KMS-11 (cell line): ENCODE measurements at regions not wholly inside any gene's neighbourhood (a gene's known extent, or its start where the extent isn't known, plus 50 kb on each side); places are given as distances from the start of the nearest gene placed in this dataset.

Experiments
- H2AFZ ChIP-seq: fragments of 200-600 bp; sonication (generic); 2 replicates; pipeline ENCODE4 v1.6.1; 2016; ENCODE audit warnings: antibody characterized with exemption, mixed run types, low read depth
- H3K27ac ChIP-seq: fragments of 200-600 bp; sonication (generic); 2 replicates; pipeline ENCODE4 v1.6.1; 2016; ENCODE audit warnings: mild to moderate bottlenecking, mixed run types
- H3K27me3 ChIP-seq: fragments of 200-600 bp; sonication (generic); 2 replicates; pipeline ENCODE4 v1.6.1; 2017; ENCODE audit warnings: mild to moderate bottlenecking, low read depth, mixed run types, moderate library complexity; ENCODE audit not compliant: insufficient read depth
- H3K36me3 ChIP-seq: fragments of 200-600 bp; sonication (generic); 2 replicates; pipeline ENCODE4 v1.6.1; 2017; ENCODE audit warnings: mild to moderate bottlenecking, mixed run types; ENCODE audit not compliant: insufficient read depth
- H3K4me1 ChIP-seq: fragments of 200-600 bp; sonication (generic); 2 replicates; pipeline ENCODE4 v1.6.1; 2016; ENCODE audit warnings: mild to moderate bottlenecking, low read depth, mixed run types; ENCODE audit not compliant: poor library complexity, severe bottlenecking
- H3K4me2 ChIP-seq: fragments of 200-600 bp; sonication (generic); 2 replicates; pipeline ENCODE4 v1.7.0; 2016; ENCODE audit warnings: mild to moderate bottlenecking, mixed run types
- H3K4me3 ChIP-seq: fragments of 200-600 bp; sonication (generic); IDR thresholded peaks from 2 replicates; pipeline ENCODE4 v1.6.1; 2017; ENCODE audit warnings: low read depth, low read length, mixed read lengths; ENCODE audit not compliant: insufficient read depth
- H3K79me2 ChIP-seq: fragments of 200-600 bp; sonication (generic); 2 replicates; pipeline ENCODE4 v1.6.1; 2016; ENCODE audit warnings: low read depth, mixed run types; ENCODE audit not compliant: insufficient read depth
- H3K9ac ChIP-seq: fragments of 200-600 bp; sonication (generic); 2 replicates; pipeline ENCODE4 v1.6.1; 2016; ENCODE audit warnings: mild to moderate bottlenecking, mixed run types
- H4K20me1 ChIP-seq: fragments of 200-600 bp; sonication (generic); 2 replicates; pipeline ENCODE4 v1.6.1; 2016; ENCODE audit warnings: mild to moderate bottlenecking, mixed run types; ENCODE audit not compliant: insufficient read depth
- TF ChIP-seq, protein P1 (sequence below): fragments of 200-600 bp; sonication (generic); conservative IDR thresholded peaks from 2 replicates; pipeline ENCODE4 v1.6.1; 2017; ENCODE audit warnings: low read depth, mild to moderate bottlenecking, antibody characterized with exemption, low read length, moderate library complexity, mixed read lengths

DNA sequence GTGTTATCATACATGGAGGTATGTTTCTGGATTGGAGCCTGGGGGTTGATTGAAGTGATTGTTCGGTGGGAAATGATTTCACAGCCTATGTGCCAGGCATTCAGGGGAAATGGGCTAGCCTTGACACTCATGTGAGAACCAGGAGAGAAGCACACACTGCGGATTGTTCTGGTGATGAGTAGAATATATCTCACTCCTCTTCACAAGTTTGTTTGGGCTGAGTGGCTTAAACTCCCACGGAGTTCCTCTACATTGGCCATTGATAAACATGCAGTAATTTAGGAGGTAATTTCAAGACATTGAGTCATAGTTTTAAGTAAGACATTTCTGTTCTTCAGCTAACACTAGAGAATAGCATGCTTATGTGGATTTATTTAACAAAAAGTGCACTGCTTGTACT is 498.9 kb upstream of the NETO1 start:
- no peaks in the 10 kb centered on the region for H3K4me1 ChIP-seq
- H3K4me2 ChIP-seq, result no peak overlapping the region
- H3K9ac ChIP-seq, result no peak overlapping the region
- H4K20me1 ChIP-seq, result no peaks in the 10 kb centered on the region
- no peak overlapping the region for H2AFZ ChIP-seq
- H3K79me2 ChIP-seq, result no peaks in the 10 kb centered on the region
- no peak overlapping the region for H3K4me3 ChIP-seq
- TF ChIP-seq, protein P1, sequence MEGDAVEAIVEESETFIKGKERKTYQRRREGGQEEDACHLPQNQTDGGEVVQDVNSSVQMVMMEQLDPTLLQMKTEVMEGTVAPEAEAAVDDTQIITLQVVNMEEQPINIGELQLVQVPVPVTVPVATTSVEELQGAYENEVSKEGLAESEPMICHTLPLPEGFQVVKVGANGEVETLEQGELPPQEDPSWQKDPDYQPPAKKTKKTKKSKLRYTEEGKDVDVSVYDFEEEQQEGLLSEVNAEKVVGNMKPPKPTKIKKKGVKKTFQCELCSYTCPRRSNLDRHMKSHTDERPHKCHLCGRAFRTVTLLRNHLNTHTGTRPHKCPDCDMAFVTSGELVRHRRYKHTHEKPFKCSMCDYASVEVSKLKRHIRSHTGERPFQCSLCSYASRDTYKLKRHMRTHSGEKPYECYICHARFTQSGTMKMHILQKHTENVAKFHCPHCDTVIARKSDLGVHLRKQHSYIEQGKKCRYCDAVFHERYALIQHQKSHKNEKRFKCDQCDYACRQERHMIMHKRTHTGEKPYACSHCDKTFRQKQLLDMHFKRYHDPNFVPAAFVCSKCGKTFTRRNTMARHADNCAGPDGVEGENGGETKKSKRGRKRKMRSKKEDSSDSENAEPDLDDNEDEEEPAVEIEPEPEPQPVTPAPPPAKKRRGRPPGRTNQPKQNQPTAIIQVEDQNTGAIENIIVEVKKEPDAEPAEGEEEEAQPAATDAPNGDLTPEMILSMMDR, result no peak
- no peaks in the 10 kb centered on the region for H3K27me3 ChIP-seq
- H3K27ac ChIP-seq, result no peak overlapping the region
- no peaks in the 10 kb centered on the region for H3K36me3 ChIP-seq

GRCh38 chr18:73365018-73365417 is 497.2 kb upstream of the NETO1 start:
- no peak overlapping the region for H2AFZ ChIP-seq
- no peak overlapping the region for H3K9ac ChIP-seq
- no peaks in the 10 kb centered on the region for H3K79me2 ChIP-seq
- no peak overlapping the region for H3K27ac ChIP-seq
- no peak overlapping the region for H3K4me3 ChIP-seq
- H3K27me3 ChIP-seq, result no peaks in the 10 kb centered on the region
- H3K4me1 ChIP-seq, result no peaks in the 10 kb centered on the region
- TF ChIP-seq, protein P1, result no peak
- H3K4me2 ChIP-seq, result no peak overlapping the region
- no peaks in the 10 kb centered on the region for H3K36me3 ChIP-seq
- H4K20me1 ChIP-seq, result no peaks in the 10 kb centered on the region

GRCh38 chr18:73355121-73355520 is 487.3 kb upstream of the NETO1 start:
- Histone ChIP-seq H3K27me3 (no peaks in the 10 kb centered on the region), H3K27ac (no peak overlapping the region), H2AFZ (no peak overlapping the region), H4K20me1 (no peaks in the 10 kb centered on the region), H3K79me2 (no peaks in the 10 kb centered on the region), H3K4me2 (no peak overlapping the region), H3K4me3 (no peak overlapping the region), H3K9ac (no peak overlapping the region), H3K36me3 (no peaks in the 10 kb centered on the region), H3K4me1 (no peaks in the 10 kb centered on the region)
- TF ChIP-seq, protein P1, result no peak

DNA sequence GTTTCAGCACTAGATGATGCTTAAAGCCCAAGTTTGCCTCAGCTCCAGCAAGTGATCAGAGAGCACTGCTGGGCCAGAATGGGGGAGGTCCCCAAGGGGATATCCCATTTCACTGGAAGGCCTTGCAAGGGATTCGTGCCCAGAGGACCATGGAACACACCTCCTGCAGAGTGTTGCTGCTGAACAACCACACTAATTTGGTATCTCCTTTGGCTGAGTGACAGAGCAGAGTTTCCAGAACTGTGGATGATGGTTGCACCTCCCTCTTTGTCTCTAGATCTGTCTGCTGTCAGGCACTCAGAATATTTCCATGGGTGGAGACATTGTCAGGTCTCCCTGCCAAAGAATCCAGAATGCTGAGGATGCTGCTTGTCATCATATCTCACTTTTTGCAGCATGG is 484.8 kb upstream of the NETO1 start:
- TF ChIP-seq, protein P1, result no peak
- Histone ChIP-seq H4K20me1 (no peaks in the 10 kb centered on the region), H3K9ac (no peak overlapping the region), H3K27me3 (no peaks in the 10 kb centered on the region), H3K79me2 (no peaks in the 10 kb centered on the region), H3K4me1 (no peaks in the 10 kb centered on the region), H3K4me3 (no peak overlapping the region), H3K36me3 (no peaks in the 10 kb centered on the region), H2AFZ (no peak overlapping the region), H3K27ac (no peak overlapping the region), H3K4me2 (no peak overlapping the region)
